ENCODE measurements at regions not wholly inside any gene's neighbourhood (a gene's known extent, or its start where the extent isn't known, plus 50 kb on each side); places are given as distances from the start of the nearest gene placed in this dataset.

DNA sequence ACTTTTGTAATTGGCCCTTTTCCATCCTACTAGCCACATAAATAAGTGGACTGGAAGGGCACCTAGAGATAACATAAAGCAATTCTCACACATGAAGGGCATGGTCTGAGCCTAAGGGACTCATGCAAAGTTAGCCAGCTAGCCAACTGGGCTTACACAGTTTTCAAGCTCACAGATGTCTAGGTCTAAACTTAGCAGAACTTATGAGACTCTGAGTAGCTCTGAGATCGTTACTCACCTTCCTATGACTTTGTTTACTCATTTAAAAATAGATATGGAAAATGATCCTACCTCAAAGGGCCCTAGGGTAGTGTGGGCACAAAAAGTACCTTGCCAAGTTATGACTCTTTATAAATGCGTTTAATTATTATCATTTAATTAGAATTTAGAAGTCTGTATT is 410.4 kb upstream of the MPDZ start:
- POLR2A ChIA-PET: no interaction called here
- H3K27ac ChIP-seq (ENCODE audit: extremely low read length, insufficient read depth, low read length): no peak overlapping the region
- CTCF ChIA-PET (ENCODE audit: low intra/inter-chr PET ratio, low total read pairs): no interaction called here
- no peak for TF ChIP-seq ZFX (CRISPR knock-in tag; IDR thresholded peaks at IDR 0.05; ENCODE audit: low read depth)
- TF ChIP-seq, protein P1, sequence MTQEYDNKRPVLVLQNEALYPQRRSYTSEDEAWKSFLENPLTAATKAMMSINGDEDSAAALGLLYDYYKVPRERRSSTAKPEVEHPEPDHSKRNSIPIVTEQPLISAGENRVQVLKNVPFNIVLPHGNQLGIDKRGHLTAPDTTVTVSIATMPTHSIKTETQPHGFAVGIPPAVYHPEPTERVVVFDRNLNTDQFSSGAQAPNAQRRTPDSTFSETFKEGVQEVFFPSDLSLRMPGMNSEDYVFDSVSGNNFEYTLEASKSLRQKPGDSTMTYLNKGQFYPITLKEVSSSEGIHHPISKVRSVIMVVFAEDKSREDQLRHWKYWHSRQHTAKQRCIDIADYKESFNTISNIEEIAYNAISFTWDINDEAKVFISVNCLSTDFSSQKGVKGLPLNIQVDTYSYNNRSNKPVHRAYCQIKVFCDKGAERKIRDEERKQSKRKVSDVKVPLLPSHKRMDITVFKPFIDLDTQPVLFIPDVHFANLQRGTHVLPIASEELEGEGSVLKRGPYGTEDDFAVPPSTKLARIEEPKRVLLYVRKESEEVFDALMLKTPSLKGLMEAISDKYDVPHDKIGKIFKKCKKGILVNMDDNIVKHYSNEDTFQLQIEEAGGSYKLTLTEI (CRISPR knock-in tag; conservative IDR thresholded peaks at IDR 0.05): no peak
- no peak for TF ChIP-seq KLF16 (CRISPR knock-in tag; IDR thresholded peaks at IDR 0.05)
- TF ChIP-seq CREM (IDR thresholded peaks at IDR 0.05): no peak
- no peak for TF ChIP-seq CREM (CRISPR knock-in tag; IDR thresholded peaks at IDR 0.05)
- no peak for TF ChIP-seq ADNP (CRISPR knock-in tag; IDR thresholded peaks at IDR 0.05)
- no peak for TF ChIP-seq ZBTB4 (CRISPR knock-in tag; IDR thresholded peaks at IDR 0.05; ENCODE audit: borderline replicate concordance)
- no peak for TF ChIP-seq AKAP8 (CRISPR knock-in tag; IDR thresholded peaks at IDR 0.05)
- TF ChIP-seq RNF2 (conservative IDR thresholded peaks at IDR 0.05; ENCODE audit: low read depth): no peak
- TF ChIP-seq SKI (IDR thresholded peaks at IDR 0.05; ENCODE audit: partially characterized antibody): no peak
- no peak for TF ChIP-seq NONO (IDR thresholded peaks at IDR 0.05)
- TF ChIP-seq NONO (CRISPR knock-in tag; conservative IDR thresholded peaks at IDR 0.05): no peak
- no peak for TF ChIP-seq KLF6 (CRISPR knock-in tag; IDR thresholded peaks at IDR 0.05)

More for the DNA sequence above, 410.4 kb upstream of the MPDZ start:
- no TSS peak for BruUV-seq (replicated peaks)
- H3K79me2 ChIP-seq (ENCODE audit: insufficient read depth, low read length): no peaks in the 10 kb centered on the region
- no peaks in the 10 kb centered on the region for H3K36me3 ChIP-seq (replicated peaks in 1 of 2; ENCODE audit: control insufficient read depth in 1 of 2, insufficient read depth in 2 of 2, low read length in 2 of 2)
- intact Hi-C loops (cut with micrococcal nuclease; ENCODE audit: unreplicated experiment): loop anchor here (2.0 to 5.0 kb wide), 2 partner anchors 339 to 478 kb away; no protein-coding TSS in a partner anchor
- no peaks in the 10 kb centered on the region; the same call in 1 of the 2 replicates for H3K9me3 ChIP-seq (ENCODE audit: low read length)
- 0% methylated on average over 2 of the region's 2 CpGs for WGBS (ENCODE audit: low lambda C conversion rate)
- ATAC-seq (no peak), FAIRE-seq (no peak), DNase-seq (ENCODE audit: low spot score) (no peak)
- H3K4me3 ChIP-seq (replicated peaks in 1 of 3; ENCODE audit: insufficient read depth in 1 of 3, low read depth in 2 of 3, low read length in 3 of 3): no peak overlapping the region
- in situ Hi-C loops (cut with HindIII; ENCODE audit: extremely low pct_ligation_motif_present, low pct_unique_long_range_greater_than_20kb): no loop called here
- H3K27me3 ChIP-seq (ENCODE audit: control insufficient read depth in 1 of 2, insufficient read depth in 2 of 2, low read length in 2 of 2): no peaks in the 10 kb centered on the region
- H2AFZ ChIP-seq (ENCODE audit: low read length): no peak overlapping the region
- no peak overlapping the region for H3K9ac ChIP-seq (ENCODE audit: insufficient read depth, low read depth, low read length)
- no peaks in the 10 kb centered on the region for H3K4me1 ChIP-seq (ENCODE audit: insufficient read depth, low read length)
- no peak overlapping the region for H3K4me2 ChIP-seq (ENCODE audit: low read depth, low read length)
- H4K20me1 ChIP-seq (ENCODE audit: insufficient read depth, low read length): no peaks in the 10 kb centered on the region
